Upper lobe of left lung (tissue), 6 donors: ENCODE measurements at regions not wholly inside any gene's neighbourhood (a gene's known extent, or its start where the extent isn't known, plus 50 kb on each side); places are given as distances from the start of the nearest gene placed in this dataset.

ENCODE experiments used
- ATAC-seq, 2 donors: fragments of 200-7000 bp; cut with Tn5 transposase; one replicate each; pipeline ENCODE4 v1.9.1; 2022; ENCODE audit warnings: mild to moderate bottlenecking in 2 of 2, moderate library complexity in 2 of 2; ENCODE audit not compliant: low FRiP score in 2 of 2
- DNase-seq, 2 donors: peaks; one replicate each; pipeline ENCODE4 v3.0.0-alpha.2; 2019 to 2020
- H3K27ac ChIP-seq, 4 donors: fragments of 200-600 bp; sonication (generic); one replicate each; pipeline ENCODE4 v1.5.1; 2016 to 2019
- H3K27me3 ChIP-seq, 4 donors: fragments of 200-600 bp; sonication (generic); one replicate each; pipeline ENCODE4 v1.5.1; 2017 to 2019
- H3K36me3 ChIP-seq, 4 donors: fragments of 200-600 bp; sonication (generic); one replicate each; pipeline ENCODE4 v1.5.1; 2016 to 2019
- H3K4me1 ChIP-seq, 4 donors: fragments of 200-600 bp; sonication (generic); one replicate each; pipeline ENCODE4 v1.5.1; 2018 to 2019
- H3K4me3 ChIP-seq, 4 donors: fragments of 200-600 bp; sonication (generic); one replicate each; pipeline ENCODE4 v1.5.1; 2017 to 2019; ENCODE audit warnings: mild to moderate bottlenecking in 2 of 4, moderate library complexity in 1 of 4
- H3K9me3 ChIP-seq, 4 donors: fragments of 200-600 bp; sonication (generic); one replicate each; pipeline ENCODE4 v1.5.1; 2018 to 2019
- EP300 ChIP-seq, 4 donors: sonication (generic); formaldehyde crosslinking; IDR thresholded peaks; one replicate each; pipeline ENCODE4 v1.5.1; 2017; ENCODE audit warnings: antibody characterized with exemption in 4 of 4, control low read depth in 2 of 4
- POLR2A ChIP-seq, 4 donors: fragments of 450-650 bp; IDR thresholded peaks; one replicate each; pipeline ENCODE4 v1.5.1; 2016 to 2017; ENCODE audit warnings: antibody characterized with exemption in 4 of 4, mild to moderate bottlenecking in 2 of 4
- POLR2AphosphoS5 ChIP-seq, 2 donors: sonication (generic); formaldehyde crosslinking; IDR thresholded peaks; one replicate each; pipeline ENCODE4 v1.5.1; 2017; ENCODE audit warnings: antibody characterized with exemption in 2 of 2
- WGBS, 2 donors: methylation state at CpG; one replicate each; pipeline ENCODE4 v1.1.5; 2017 to 2018; 5-methylcytosine and 5-hydroxymethylcytosine counted together
- TF ChIP-seq, protein P1 (sequence below), 6 experiments: fragments of 450-650 bp in 4 of 6; fragments of 200-600 bp in 2 of 6; sonication (generic) in 2 of 6; IDR thresholded peaks; one replicate each; pipeline ENCODE4 v1.5.1; 2016 to 2019; ENCODE audit warnings: antibody characterized with exemption in 6 of 6
- donor health status: DM: no; HTN: no; CAD: no; lungs with moderate emphysema.
- donor health status: DM: no; HTN: yes; CAD: no; lungs with severe emphysema.

DNA sequence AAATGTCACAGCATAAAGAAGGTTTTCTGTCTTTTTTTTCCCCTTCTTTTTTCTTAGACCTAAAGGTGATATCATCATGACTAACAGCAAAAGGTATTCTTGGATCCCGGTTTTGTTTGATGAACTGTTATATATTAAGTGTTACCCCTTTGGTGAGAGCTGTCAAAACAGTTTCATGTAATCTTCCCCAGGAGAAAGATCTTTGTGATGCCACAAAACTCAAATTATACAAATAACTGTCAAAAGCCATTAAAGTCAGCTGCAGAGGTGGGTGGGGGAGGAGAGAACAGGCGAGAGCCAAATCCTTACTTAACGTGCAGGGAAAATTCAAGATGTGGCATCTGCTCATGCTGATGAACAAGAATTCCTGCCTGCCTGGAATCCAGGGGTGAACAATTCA lies 258.2 kb downstream of the BMP7 start:
- TF ChIP-seq POLR2AphosphoS5 (IDR thresholded peaks at IDR 0.05) (no peak), POLR2A (IDR thresholded peaks at IDR 0.05) (no peak), EP300 (IDR thresholded peaks at IDR 0.05) (no peak)
- no peaks in the 10 kb centered on the region for H3K9me3 ChIP-seq
- H3K36me3 ChIP-seq = no peaks in the 10 kb centered on the region
- H3K27ac ChIP-seq = no peak overlapping the region
- no peaks in the 10 kb centered on the region for H3K4me1 ChIP-seq
- no peak overlapping the region for H3K4me3 ChIP-seq
- no peaks in the 10 kb centered on the region for H3K27me3 ChIP-seq
- ATAC-seq = no peak
- 13 to 19% methylated on average over 3 of the region's 3 CpGs for WGBS, 2 donors
- DNase-seq = no peak

DNA sequence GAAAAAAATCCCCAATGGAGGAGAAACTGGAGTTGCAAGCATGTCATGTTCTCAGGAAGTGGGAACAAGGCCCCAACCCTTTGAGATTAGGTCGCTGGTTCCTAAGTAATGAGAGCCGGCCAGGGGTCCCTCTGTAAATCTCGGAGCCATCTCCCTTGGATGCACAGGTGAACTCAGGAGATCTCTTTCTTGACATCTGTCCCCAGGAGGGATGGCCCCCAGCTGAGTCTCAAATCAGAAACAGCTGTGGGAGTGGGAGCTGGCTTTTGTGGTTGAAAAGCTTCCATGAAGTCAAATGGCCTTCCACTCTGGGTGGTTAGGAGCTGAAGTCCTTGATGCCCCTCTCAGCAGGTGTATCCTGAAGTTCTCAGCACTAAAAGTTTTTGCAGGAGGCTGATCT lies 257.1 kb downstream of the BMP7 start:
- Histone ChIP-seq H3K9me3 (no peaks in the 10 kb centered on the region), H3K36me3 (no peaks in the 10 kb centered on the region), H3K4me1 (no peaks in the 10 kb centered on the region), H3K4me3 (no peak overlapping the region), H3K27me3 (no peaks in the 10 kb centered on the region), H3K27ac (no peak overlapping the region)
- ATAC-seq (no peak), DNase-seq (no peak)
- TF ChIP-seq, protein P1, sequence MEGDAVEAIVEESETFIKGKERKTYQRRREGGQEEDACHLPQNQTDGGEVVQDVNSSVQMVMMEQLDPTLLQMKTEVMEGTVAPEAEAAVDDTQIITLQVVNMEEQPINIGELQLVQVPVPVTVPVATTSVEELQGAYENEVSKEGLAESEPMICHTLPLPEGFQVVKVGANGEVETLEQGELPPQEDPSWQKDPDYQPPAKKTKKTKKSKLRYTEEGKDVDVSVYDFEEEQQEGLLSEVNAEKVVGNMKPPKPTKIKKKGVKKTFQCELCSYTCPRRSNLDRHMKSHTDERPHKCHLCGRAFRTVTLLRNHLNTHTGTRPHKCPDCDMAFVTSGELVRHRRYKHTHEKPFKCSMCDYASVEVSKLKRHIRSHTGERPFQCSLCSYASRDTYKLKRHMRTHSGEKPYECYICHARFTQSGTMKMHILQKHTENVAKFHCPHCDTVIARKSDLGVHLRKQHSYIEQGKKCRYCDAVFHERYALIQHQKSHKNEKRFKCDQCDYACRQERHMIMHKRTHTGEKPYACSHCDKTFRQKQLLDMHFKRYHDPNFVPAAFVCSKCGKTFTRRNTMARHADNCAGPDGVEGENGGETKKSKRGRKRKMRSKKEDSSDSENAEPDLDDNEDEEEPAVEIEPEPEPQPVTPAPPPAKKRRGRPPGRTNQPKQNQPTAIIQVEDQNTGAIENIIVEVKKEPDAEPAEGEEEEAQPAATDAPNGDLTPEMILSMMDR (IDR thresholded peaks at IDR 0.05) = no peak
- no peak for TF ChIP-seq POLR2AphosphoS5 (IDR thresholded peaks at IDR 0.05)
- TF ChIP-seq EP300 (IDR thresholded peaks at IDR 0.05) = no peak
- TF ChIP-seq POLR2A (IDR thresholded peaks at IDR 0.05) = no peak
- 55 to 80% methylated on average over 3 of the region's 3 CpGs for WGBS, 2 donors

DNA sequence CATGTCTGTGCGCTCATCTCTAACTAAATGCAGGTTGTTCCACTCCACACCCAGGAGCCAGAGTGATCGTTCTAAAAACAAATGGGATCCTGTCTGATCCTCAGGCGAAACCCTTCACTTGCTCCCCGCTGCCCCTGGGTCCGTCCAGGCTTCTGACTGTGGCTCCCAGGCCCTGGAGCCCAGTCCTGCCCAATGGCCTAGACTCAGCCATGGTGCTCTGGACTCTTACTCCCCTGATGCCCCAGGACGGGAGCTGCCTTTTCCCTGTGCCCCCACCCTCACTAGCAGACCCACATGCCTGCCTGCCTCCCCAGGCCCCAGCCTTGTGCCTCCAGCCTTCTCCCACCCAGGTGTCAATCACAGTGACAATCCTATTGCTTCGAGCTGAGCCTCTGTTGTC lies 256.7 kb downstream of the BMP7 start:
- TF ChIP-seq POLR2A (IDR thresholded peaks at IDR 0.05) = no peak
- Histone ChIP-seq H3K27me3 (no peaks in the 10 kb centered on the region), H3K36me3 (no peaks in the 10 kb centered on the region), H3K4me3 (no peak overlapping the region), H3K9me3 (no peaks in the 10 kb centered on the region), H3K27ac (no peak overlapping the region), H3K4me1 (no peaks in the 10 kb centered on the region)
- 72 to 83% methylated on average over 7 of the region's 7 CpGs for WGBS, 2 donors
- DNase-seq (no peak), ATAC-seq (peak in 1 of 2 donors; percentile 9)

DNA sequence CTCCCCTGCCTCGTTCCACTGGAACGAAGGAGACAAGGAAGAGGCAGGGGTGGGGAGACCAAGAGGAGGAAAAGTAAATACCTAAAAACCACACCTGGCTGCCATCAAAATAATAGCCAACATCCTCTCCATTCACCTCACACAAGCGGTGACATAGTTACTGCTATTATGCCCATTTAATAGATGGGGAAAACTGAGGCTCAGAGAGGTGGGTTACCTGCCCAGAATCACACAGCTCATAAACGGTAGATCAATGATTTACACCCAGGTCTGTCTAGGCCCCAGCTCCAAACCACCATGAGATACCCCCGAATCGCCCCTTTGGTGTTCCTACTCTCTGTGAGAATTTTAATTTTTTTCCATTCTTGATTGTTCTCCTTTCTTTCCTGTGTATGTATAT lies 253.8 kb downstream of the BMP7 start:
- Histone ChIP-seq H3K4me1 (no peaks in the 10 kb centered on the region), H3K4me3 (no peak overlapping the region), H3K36me3 (no peaks in the 10 kb centered on the region), H3K9me3 (no peaks in the 10 kb centered on the region), H3K27me3 (no peaks in the 10 kb centered on the region), H3K27ac (no peak overlapping the region)
- no peak for DNase-seq
- TF ChIP-seq EP300 (IDR thresholded peaks at IDR 0.05) (no peak), POLR2AphosphoS5 (IDR thresholded peaks at IDR 0.05) (no peak), POLR2A (IDR thresholded peaks at IDR 0.05) (no peak)
- TF ChIP-seq, protein P1 (IDR thresholded peaks at IDR 0.05) = no peak
- 90% methylated on average over 6 of the region's 6 CpGs for WGBS, 2 donors
- no peak for ATAC-seq

DNA sequence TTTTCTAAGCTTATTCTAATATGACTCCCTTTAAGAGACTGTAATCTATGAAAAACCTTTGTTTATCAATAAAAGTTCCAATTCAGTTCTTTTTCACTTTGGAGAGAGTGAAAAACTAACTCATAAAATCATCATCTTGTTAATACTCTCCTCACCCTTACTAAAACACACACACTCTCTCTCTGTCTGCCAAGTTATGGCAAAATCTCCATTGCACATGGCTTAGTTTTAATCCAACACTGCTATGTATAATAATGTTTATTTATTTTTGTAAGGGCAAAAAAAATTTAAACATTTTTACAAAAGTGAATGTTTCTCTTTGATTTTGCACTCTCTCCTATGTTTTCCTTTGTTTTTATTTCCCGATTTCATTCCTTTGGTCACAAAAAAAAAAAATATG lies 253.2 kb downstream of the BMP7 start:
- no peak for ATAC-seq
- H3K27me3 ChIP-seq = no peaks in the 10 kb centered on the region
- WGBS, 2 donors = 73 to 74% methylated on average over 1 of the region's 1 CpG
- no peaks in the 10 kb centered on the region for H3K9me3 ChIP-seq
- TF ChIP-seq POLR2AphosphoS5 (IDR thresholded peaks at IDR 0.05) = no peak
- no peak for TF ChIP-seq EP300 (IDR thresholded peaks at IDR 0.05)
- TF ChIP-seq, protein P1 (IDR thresholded peaks at IDR 0.05) = no peak
- no peak for TF ChIP-seq POLR2A (IDR thresholded peaks at IDR 0.05)
- H3K36me3 ChIP-seq = no peaks in the 10 kb centered on the region
- H3K27ac ChIP-seq = no peak overlapping the region
- no peak for DNase-seq
- no peak overlapping the region for H3K4me3 ChIP-seq
- H3K4me1 ChIP-seq = no peaks in the 10 kb centered on the region

DNA sequence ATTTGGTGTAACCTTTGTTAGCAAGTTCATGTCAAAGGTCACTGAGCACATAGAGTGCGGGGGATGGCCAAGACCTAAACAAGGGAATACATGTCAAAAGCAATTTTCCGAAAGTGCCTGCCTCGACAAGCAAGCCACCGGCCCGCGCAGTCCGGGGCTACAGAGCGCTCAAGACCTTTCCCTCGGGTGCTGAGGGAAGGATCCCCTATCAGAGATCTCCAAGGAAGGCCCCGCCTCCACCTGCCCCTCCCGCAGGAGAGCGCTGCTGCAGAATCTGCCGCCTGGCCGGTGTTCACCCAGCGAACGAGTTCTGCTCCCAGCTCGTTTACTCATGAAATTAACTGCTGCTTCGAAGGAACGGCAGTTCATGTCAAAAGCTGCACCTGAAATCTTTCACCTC lies 252.7 kb downstream of the BMP7 start:
- no peaks in the 10 kb centered on the region for H3K27me3 ChIP-seq
- H3K4me1 ChIP-seq = no peaks in the 10 kb centered on the region
- WGBS, 2 donors = 7 to 10% methylated on average over 15 to 19 of the region's 19 CpGs
- ATAC-seq (no peak), DNase-seq (no peak)
- TF ChIP-seq, protein P1 (IDR thresholded peaks at IDR 0.05) = no peak
- TF ChIP-seq POLR2A (IDR thresholded peaks at IDR 0.05) (no peak), EP300 (IDR thresholded peaks at IDR 0.05) (no peak), POLR2AphosphoS5 (IDR thresholded peaks at IDR 0.05) (no peak)
- H3K36me3 ChIP-seq = no peaks in the 10 kb centered on the region
- no peak overlapping the region for H3K27ac ChIP-seq
- no peaks in the 10 kb centered on the region for H3K9me3 ChIP-seq
- no peak overlapping the region for H3K4me3 ChIP-seq
